SH-SY5Y (cell line): ENCODE measurements at regions not wholly inside any gene's neighbourhood (a gene's known extent, or its start where the extent isn't known, plus 50 kb on each side); places are given as distances from the start of the nearest gene placed in this dataset.

Experiments
- GATA2 ChIP-seq: IDR thresholded peaks from 2 replicates; pipeline ENCODE4 v1.6.1; 2011; ENCODE audit warnings: mild to moderate bottlenecking, low read depth, low read length
- GATA3 ChIP-seq: IDR thresholded peaks from 2 replicates; pipeline ENCODE4 v1.6.1; 2011; ENCODE audit warnings: low read depth, mild to moderate bottlenecking, low read length, moderate library complexity

GRCh38 chr11:37141707-37142106 lies 543.7 kb upstream of the RAG2 start:
- no peak for TF ChIP-seq GATA2

DNA sequence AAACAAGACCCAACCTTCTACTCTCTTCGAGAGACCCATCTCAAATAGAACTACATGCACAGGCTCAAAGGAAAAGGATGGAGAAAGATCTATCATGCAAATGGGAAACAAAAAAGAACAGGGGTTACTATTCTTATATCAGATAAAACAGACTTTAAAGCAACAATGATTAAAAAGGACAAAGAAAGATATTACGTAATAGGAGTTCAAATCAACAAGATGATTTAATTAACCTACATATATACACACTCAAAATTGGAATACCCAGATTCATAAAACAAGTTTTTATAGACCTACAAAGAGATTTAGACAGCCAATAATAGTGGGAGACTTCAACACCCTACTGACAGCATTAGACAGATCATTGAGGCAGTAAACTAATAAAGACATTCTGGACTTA lies 536.6 kb upstream of the RAG2 start:
- TF ChIP-seq GATA3 (no peak), GATA2 (no peak)

DNA sequence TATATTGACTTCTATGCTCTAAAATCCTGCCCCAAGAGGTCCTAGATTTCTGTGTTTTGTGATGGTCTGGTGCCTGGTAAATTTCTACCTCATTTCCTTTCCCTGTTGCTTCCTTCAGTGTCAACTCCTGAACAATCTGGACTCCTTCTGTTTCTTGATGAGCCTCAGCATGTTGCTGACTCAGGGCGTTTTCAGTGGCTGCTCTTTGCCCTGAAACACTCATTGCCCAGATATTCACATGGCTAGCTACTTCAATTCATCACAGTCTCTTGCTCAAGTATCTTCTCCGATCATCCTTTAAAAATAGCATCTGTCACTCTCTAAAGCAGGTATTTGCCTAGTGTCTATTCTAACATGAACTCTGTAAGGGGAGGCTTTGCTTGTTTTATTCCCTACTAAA lies 526.3 kb upstream of the RAG2 start:
- TF ChIP-seq GATA2, result no peak
- TF ChIP-seq GATA3, result no peak

GRCh38 chr11:37115963-37116362 lies 517.9 kb upstream of the RAG2 start:
- TF ChIP-seq GATA3 (no peak), GATA2 (no peak)

DNA sequence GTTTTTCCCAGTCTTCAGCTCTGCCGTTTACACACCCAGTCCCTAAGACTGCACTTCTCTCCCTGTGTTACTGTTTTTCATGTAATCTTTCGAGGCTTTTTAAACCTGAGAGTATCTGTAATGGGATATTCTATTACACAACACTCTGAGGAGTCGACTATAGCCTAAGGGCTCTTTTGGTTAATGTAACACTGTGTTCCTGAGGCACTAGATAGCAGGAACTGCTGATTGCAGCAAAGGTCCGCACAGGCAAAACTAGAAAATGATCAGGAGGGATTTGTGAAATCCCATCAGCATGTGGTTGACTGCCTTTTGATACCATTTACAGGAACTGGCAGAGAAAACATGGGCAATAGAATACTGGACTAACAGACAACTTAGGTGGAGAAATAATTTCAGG lies 512.3 kb upstream of the RAG2 start:
- TF ChIP-seq GATA2, result no peak
- TF ChIP-seq GATA3, result no peak

DNA sequence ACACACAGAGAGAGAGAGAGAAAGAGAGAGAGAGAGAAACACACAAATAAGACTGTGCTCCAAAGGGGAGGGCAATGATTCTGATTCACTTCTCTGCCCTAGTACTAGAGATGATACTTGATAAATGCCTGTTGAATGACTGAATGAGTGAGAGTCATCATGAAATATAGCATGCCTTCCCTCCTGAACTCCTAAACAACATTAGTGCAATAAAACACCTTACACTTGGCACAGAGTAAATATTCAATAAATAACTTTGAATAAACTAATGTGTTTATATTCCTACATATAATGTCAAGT lies 511.2 kb upstream of the RAG2 start:
- no peak for TF ChIP-seq GATA2
- TF ChIP-seq GATA3, result no peak

GRCh38 chr11:37108436-37109285 lies 510.6 kb upstream of the RAG2 start:
- TF ChIP-seq GATA3 (no peak), GATA2 (no peak)

DNA sequence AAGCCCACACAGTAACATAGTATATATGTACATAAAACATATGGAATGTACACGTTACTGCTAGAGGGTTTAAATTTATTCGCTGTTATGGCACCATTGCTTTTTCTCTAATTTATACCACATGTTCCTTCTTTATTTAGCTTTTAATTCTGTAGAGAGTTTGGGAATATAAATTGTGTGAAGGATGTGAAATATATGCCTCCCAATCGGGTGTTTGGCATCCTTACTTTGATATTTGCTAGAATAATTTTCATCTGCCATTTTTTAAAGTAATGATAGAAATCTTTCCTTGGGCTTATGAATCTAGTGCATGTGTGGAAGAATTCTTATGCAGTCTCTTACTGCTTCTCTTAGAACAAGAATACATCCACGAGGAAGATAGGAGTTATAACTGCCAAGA lies 509.8 kb upstream of the RAG2 start:
- TF ChIP-seq GATA2 (no peak), GATA3 (no peak)

- TF ChIP-seq GATA3 (no peak), GATA2 (no peak)
Measured at GRCh38 chr11:37107415-37107814, 509.4 kb upstream of the RAG2 start.

DNA sequence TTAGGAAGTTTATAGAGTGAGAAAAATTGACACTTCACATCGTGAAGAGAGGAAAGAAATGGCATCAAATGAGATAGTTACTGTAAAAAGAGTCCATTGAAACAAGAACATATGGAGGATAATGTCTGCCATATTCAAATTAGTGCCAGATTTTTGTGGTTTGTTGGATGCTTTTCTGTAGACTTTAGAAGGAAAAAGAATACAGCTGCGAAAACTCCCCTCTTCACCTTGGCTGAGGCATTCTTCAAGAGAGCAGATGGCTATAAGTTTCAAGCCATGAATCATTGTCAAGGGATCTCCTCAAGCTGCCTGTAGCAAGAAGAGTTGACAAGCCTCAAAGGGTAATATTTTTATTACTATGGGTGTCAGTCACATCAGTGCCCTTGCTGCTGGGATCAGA lies 507.4 kb upstream of the RAG2 start:
- TF ChIP-seq GATA2, result no peak
- TF ChIP-seq GATA3, result no peak

DNA sequence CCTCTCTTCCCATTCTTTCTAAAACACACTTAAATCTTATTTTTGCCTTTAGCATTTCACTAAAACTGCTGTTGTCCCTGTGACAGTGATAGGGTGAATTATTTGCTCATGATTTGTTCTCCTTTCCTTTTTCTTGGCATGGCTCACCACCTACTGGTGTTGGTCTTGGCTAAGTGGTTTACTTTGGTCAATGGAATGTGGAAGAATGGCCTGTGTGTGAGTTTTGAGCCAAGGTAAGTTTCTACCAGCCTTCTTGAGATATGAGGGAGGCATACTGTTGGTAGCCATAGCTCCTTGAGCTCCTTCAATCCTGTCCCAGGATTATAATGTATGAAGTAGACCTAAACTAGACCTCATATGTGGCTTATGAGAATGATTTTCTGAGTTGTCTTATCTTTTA lies 506.3 kb upstream of the RAG2 start:
- TF ChIP-seq GATA3 (no peak), GATA2 (no peak)

- no peak for TF ChIP-seq GATA3
Measured at GRCh38 chr11:37100008-37100407, 502.0 kb upstream of the RAG2 start.

GRCh38 chr11:37092487-37092886 lies 494.5 kb upstream of the RAG2 start:
- TF ChIP-seq GATA2 (no peak), GATA3 (peak; percentile 93)

GRCh38 chr11:37089439-37089838 lies 491.4 kb upstream of the RAG2 start:
- TF ChIP-seq GATA2 (no peak), GATA3 (0 out of 2 replicates have a peak, but pooled peaks have one; percentile 13)

GRCh38 chr11:37088573-37088910 lies 490.5 kb upstream of the RAG2 start:
- TF ChIP-seq GATA2 (no peak), GATA3 (no peak)
